HepG2 (cell line): ENCODE measurements at regions not wholly inside any gene's neighbourhood (a gene's known extent, or its start where the extent isn't known, plus 50 kb on each side); places are given as distances from the start of the nearest gene placed in this dataset.

Source experiments
- ATAC-seq: fragments of 200-7000 bp; cut with Tn5 transposase; 3 replicates; pipeline ENCODE4 v1.9.1; 2020; ENCODE audit warnings: mild to moderate bottlenecking, moderate library complexity
- BruUV-seq: library from RNA; stranded (reverse); fragments of 400-500 nt; replicated peaks from 2 replicates; lab custom pipeline; 2021; lab: Mats Ljungman, UMichigan
- CTCF ChIA-PET: fragments of 300-600 bp; formaldehyde crosslinking; extraction: SDS; loops from one replicate; lab custom pipeline; 2021; ENCODE audit warnings: low total read pairs, inconsistent platforms, low intra/inter-chr PET ratio; lab: Yijun Ruan, JAX
- POLR2A ChIA-PET: fragments of 350-600 bp; sonication (Branson Sonifier 250); formaldehyde crosslinking; loops from one replicate; lab custom pipeline; 2020; ENCODE audit warnings: antibody characterized with exemption, inconsistent platforms; lab: Yijun Ruan, JAX
- DNase-seq: peaks from one replicate; pipeline ENCODE4 v3.0.0-alpha.2; 2015; ENCODE audit warnings: low spot score
- FAIRE-seq: peaks from 3 replicates; lab custom pipeline; 2011; peaks lifted over from hg19 to GRCh38; lab: Jason Lieb, UNC
- H2AFZ ChIP-seq: one replicate; pipeline ENCODE4 v1.6.1; 2011; ENCODE audit warnings: low read length, inconsistent platforms
- H3K27ac ChIP-seq: fragments of 300-600 bp; 3 replicates; pipeline ENCODE4 v1.8.0; 2011; ENCODE audit warnings: mixed run types, mild to moderate bottlenecking, mixed read lengths, low read length, inconsistent platforms; ENCODE audit not compliant: insufficient read depth; ENCODE audit errors: extremely low read length
- H3K27me3 ChIP-seq, 2 experiments: fragments of 200-600 bp in 1 of 2; 2 replicates in 1 of 2; 3 replicates in 1 of 2; pipeline versions ENCODE4 v1.6.0 to v1.8.0; 2011; ENCODE audit warnings: low read length in 2 of 2, mild to moderate bottlenecking in 2 of 2, moderate library complexity in 2 of 2, inconsistent platforms in 1 of 2; ENCODE audit not compliant: insufficient read depth in 2 of 2, control insufficient read depth in 1 of 2
- H3K36me3 ChIP-seq, 2 experiments: fragments of 200-600 bp in 1 of 2; replicated peaks in 1 of 2; 2 replicates in 1 of 2; 3 replicates in 1 of 2; pipeline versions ENCODE4 v1.5.1 to v1.8.0; 2011; ENCODE audit warnings: low read length in 2 of 2, inconsistent platforms in 1 of 2; ENCODE audit not compliant: insufficient read depth in 2 of 2, control insufficient read depth in 1 of 2
- H3K4me1 ChIP-seq: 2 replicates; pipeline ENCODE4 v1.5.1; 2012; ENCODE audit warnings: low read length, inconsistent platforms; ENCODE audit not compliant: insufficient read depth
- H3K4me2 ChIP-seq: 2 replicates; pipeline ENCODE4 v1.6.0; 2011; ENCODE audit warnings: low read depth, low read length, inconsistent platforms
- H3K4me3 ChIP-seq, 3 experiments: fragments of 200-600 bp in 1 of 3; sonication (generic), shearing (Covaris generic) in 1 of 3; replicated peaks in 1 of 3; 2 replicates each; pipeline ENCODE4 v1.5.1; 2011 to 2016; ENCODE audit warnings: low read length in 3 of 3, inconsistent platforms in 2 of 3, low read depth in 2 of 3, mild to moderate bottlenecking in 2 of 3, control low read depth in 1 of 3, mixed read lengths in 1 of 3; ENCODE audit not compliant: insufficient read depth in 1 of 3
- H3K79me2 ChIP-seq: one replicate; pipeline ENCODE4 v1.6.1; 2011; ENCODE audit warnings: low read length, inconsistent platforms; ENCODE audit not compliant: insufficient read depth
- H3K9ac ChIP-seq: 2 replicates; pipeline ENCODE4 v1.6.0; 2011; ENCODE audit warnings: mild to moderate bottlenecking, low read depth, low read length, inconsistent platforms; ENCODE audit not compliant: insufficient read depth
- H3K9me3 ChIP-seq: 2 replicates; pipeline ENCODE4 v1.5.1; 2012; ENCODE audit warnings: mild to moderate bottlenecking, low read length
- H4K20me1 ChIP-seq: 2 replicates; pipeline ENCODE4 v1.6.0; 2011; ENCODE audit warnings: inconsistent platforms, mild to moderate bottlenecking, low read length, moderate library complexity; ENCODE audit not compliant: insufficient read depth
- GPBP1L1 ChIP-seq: sonication (generic); formaldehyde crosslinking; IDR thresholded peaks from 2 replicates; pipeline ENCODE4 v1.5.0; 2020; ENCODE audit warnings: mild to moderate bottlenecking, missing genetic modification reagents
- HOXA3 ChIP-seq: sonication (generic); formaldehyde crosslinking; IDR thresholded peaks from 2 replicates; pipeline ENCODE4 v1.5.0; 2020; ENCODE audit warnings: missing genetic modification reagents
- JUN ChIP-seq: sonication (generic); formaldehyde crosslinking; IDR thresholded peaks from 2 replicates; pipeline ENCODE4 v1.4.0; 2020; ENCODE audit warnings: mild to moderate bottlenecking, missing genetic modification reagents
- PREB ChIP-seq: sonication (generic); formaldehyde crosslinking; IDR thresholded peaks from 2 replicates; pipeline ENCODE4 v1.4.0; 2020; ENCODE audit warnings: missing genetic modification reagents
- PRMT3 ChIP-seq: sonication (generic); formaldehyde crosslinking; IDR thresholded peaks from 2 replicates; pipeline ENCODE4 v1.8.1; 2022; ENCODE audit warnings: low read depth, mild to moderate bottlenecking, moderate library complexity, missing genetic modification reagents, borderline replicate concordance
- TBP ChIP-seq: sonication (generic); formaldehyde crosslinking; IDR thresholded peaks from 2 replicates; pipeline ENCODE4 v1.5.0; 2020; ENCODE audit warnings: missing genetic modification reagents
- TFE3 ChIP-seq: IDR thresholded peaks from 2 replicates; pipeline ENCODE4 v1.6.1; 2016
- ZBTB49 ChIP-seq: sonication (generic); formaldehyde crosslinking; IDR thresholded peaks from 2 replicates; pipeline ENCODE4 v1.4.0; 2020; ENCODE audit warnings: missing genetic modification reagents, borderline replicate concordance
- ZNF512B ChIP-seq: sonication (generic); formaldehyde crosslinking; IDR thresholded peaks from 2 replicates; pipeline ENCODE4 v1.5.1; 2020; ENCODE audit warnings: missing genetic modification reagents, mild to moderate bottlenecking, borderline replicate concordance
- ZNF598 ChIP-seq: sonication (generic); formaldehyde crosslinking; IDR thresholded peaks from 2 replicates; pipeline ENCODE4 v1.5.1; 2020; ENCODE audit warnings: mild to moderate bottlenecking, missing genetic modification reagents, borderline replicate concordance
- ZNF660 ChIP-seq: sonication (generic); formaldehyde crosslinking; IDR thresholded peaks from 2 replicates; pipeline ENCODE4 v1.5.1; 2020; ENCODE audit warnings: mild to moderate bottlenecking, low read depth, missing genetic modification reagents, borderline replicate concordance
- ZSCAN22 ChIP-seq: sonication (generic); formaldehyde crosslinking; IDR thresholded peaks from 2 replicates; pipeline ENCODE4 v1.4.0; 2020; ENCODE audit warnings: mild to moderate bottlenecking, missing genetic modification reagents
- in situ Hi-C: cut with HindIII; loops from 2 replicates; pipeline ENCODE4 v1.10.0; 2017; ENCODE audit warnings: low pct_unique_long_range_greater_than_20kb; ENCODE audit not compliant: extremely low pct_ligation_motif_present
- intact Hi-C: fragments of 100-400 bp; cut with micrococcal nuclease; formaldehyde crosslinking; loops from one replicate; pipeline ENCODE4 v1.10.0; 2022; ENCODE audit not compliant: unreplicated experiment
- TF ChIP-seq, protein P1 (sequence below): fragments of 450-650 bp; IDR thresholded peaks from 2 replicates; pipeline ENCODE4 v1.6.1; 2017; ENCODE audit warnings: mild to moderate bottlenecking

- no peak overlapping the region for H3K4me3 ChIP-seq
- no peak overlapping the region for H3K9ac ChIP-seq
- H3K4me1 ChIP-seq = no peaks in the 10 kb centered on the region
- H3K36me3 ChIP-seq = no peaks in the 10 kb centered on the region
- BruUV-seq = no TSS peak
- ChIA-PET POLR2A (no interaction called here), CTCF (no interaction called here)
- in situ Hi-C loops = no loop called here
- H3K9me3 ChIP-seq = no peaks in the 10 kb centered on the region; the same call in 1 of the 2 replicates
- intact Hi-C loops = no loop called here
- H3K4me2 ChIP-seq = no peak overlapping the region
- no peak overlapping the region for H3K27ac ChIP-seq
- no peak overlapping the region for H2AFZ ChIP-seq
- DNase-seq (no peak), ATAC-seq (no peak), FAIRE-seq (no peak)
- no peaks in the 10 kb centered on the region for H3K79me2 ChIP-seq
- no peaks in the 10 kb centered on the region for H4K20me1 ChIP-seq
- H3K27me3 ChIP-seq = no peaks in the 10 kb centered on the region
- TF ChIP-seq ZNF598 (CRISPR knock-in tag) (no peak), ZNF512B (CRISPR knock-in tag) (no peak), TBP (CRISPR knock-in tag) (no peak), TFE3 (no peak), ZNF660 (CRISPR knock-in tag) (no peak), ZBTB49 (CRISPR knock-in tag) (no peak), JUN (CRISPR knock-in tag) (no peak), HOXA3 (CRISPR knock-in tag) (no peak), ZSCAN22 (CRISPR knock-in tag) (no peak), PREB (CRISPR knock-in tag) (no peak), GPBP1L1 (no peak), PRMT3 (CRISPR knock-in tag) (no peak)
- TF ChIP-seq, protein P1, sequence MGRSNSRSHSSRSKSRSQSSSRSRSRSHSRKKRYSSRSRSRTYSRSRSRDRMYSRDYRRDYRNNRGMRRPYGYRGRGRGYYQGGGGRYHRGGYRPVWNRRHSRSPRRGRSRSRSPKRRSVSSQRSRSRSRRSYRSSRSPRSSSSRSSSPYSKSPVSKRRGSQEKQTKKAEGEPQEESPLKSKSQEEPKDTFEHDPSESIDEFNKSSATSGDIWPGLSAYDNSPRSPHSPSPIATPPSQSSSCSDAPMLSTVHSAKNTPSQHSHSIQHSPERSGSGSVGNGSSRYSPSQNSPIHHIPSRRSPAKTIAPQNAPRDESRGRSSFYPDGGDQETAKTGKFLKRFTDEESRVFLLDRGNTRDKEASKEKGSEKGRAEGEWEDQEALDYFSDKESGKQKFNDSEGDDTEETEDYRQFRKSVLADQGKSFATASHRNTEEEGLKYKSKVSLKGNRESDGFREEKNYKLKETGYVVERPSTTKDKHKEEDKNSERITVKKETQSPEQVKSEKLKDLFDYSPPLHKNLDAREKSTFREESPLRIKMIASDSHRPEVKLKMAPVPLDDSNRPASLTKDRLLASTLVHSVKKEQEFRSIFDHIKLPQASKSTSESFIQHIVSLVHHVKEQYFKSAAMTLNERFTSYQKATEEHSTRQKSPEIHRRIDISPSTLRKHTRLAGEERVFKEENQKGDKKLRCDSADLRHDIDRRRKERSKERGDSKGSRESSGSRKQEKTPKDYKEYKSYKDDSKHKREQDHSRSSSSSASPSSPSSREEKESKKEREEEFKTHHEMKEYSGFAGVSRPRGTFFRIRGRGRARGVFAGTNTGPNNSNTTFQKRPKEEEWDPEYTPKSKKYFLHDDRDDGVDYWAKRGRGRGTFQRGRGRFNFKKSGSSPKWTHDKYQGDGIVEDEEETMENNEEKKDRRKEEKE = no peak
Observed at GRCh38 chr2:7753777-7754176, 836.6 kb downstream of the RNF144A start.
